ENCODE measurements at regions not wholly inside any gene's neighbourhood (a gene's known extent, or its start where the extent isn't known, plus 50 kb on each side); places are given as distances from the start of the nearest gene placed in this dataset.
"Not testable (repeated sequence)": the region's sequence is repeated elsewhere in the genome, so short reads cannot be mapped to it uniquely, and the experiment has no call there.

DNA sequence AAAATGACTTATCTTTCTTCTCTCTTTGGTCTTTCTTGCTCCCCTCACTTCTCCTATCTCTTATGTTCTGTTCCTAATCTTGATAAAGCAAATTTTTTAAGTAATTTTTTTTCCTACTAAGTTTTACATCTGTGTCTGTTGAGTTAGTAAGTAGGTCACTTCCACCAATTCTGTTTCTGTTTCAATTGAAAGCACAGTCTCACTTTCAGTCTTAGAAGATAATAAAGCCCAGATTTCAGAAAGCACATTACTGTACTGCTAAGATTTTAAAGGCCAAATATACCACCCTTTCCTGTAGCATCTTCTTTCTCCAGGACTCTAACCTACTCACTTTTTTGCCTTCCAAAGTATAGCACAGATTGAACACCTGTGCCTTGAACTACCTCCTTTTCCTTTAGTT, 866.1 kb upstream of the ADGRB3 start:
- TF ChIP-seq, protein P1, sequence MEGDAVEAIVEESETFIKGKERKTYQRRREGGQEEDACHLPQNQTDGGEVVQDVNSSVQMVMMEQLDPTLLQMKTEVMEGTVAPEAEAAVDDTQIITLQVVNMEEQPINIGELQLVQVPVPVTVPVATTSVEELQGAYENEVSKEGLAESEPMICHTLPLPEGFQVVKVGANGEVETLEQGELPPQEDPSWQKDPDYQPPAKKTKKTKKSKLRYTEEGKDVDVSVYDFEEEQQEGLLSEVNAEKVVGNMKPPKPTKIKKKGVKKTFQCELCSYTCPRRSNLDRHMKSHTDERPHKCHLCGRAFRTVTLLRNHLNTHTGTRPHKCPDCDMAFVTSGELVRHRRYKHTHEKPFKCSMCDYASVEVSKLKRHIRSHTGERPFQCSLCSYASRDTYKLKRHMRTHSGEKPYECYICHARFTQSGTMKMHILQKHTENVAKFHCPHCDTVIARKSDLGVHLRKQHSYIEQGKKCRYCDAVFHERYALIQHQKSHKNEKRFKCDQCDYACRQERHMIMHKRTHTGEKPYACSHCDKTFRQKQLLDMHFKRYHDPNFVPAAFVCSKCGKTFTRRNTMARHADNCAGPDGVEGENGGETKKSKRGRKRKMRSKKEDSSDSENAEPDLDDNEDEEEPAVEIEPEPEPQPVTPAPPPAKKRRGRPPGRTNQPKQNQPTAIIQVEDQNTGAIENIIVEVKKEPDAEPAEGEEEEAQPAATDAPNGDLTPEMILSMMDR (IDR thresholded peaks at IDR 0.05; ENCODE audit: low read length, missing control alignments): no peak
- DNase-seq (ENCODE audit: low read depth): no peak
- H3K4me3 ChIP-seq (replicated peaks; ENCODE audit: low read depth, low read length): no peak overlapping the region

DNA sequence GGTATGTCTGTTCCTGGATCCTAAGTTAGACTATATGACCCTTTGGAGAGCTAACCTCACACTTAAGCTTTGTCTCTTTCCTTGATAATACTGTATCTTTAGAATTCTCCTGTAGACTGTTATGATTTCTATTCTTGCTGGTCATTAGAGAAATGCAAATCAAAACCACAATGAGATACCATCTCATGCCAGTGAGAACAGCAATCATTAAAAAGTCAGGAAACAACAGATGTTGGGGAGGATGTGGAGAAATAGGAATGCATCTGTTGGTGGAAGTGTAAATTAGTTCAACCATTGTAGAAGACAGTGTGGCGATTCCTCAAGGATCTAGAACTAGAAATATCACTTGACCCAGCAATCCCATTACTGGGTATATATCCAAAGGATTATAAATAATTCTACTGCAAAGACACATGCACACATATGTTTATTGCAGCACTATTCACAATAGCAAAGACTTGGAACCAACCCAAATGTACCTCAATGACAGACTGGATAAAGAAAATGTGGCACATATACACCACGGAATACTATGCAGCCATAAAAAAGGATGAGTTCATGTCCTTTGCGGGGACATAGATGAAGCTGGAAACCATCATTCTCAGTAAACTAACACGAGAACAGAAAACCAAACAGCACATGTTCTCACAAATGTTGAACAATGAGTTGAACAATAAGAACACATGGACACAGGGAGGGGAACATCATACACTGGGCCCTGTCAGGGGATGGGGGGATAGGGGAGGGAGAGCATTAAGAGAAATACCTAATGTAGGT, 867.8 kb upstream of the ADGRB3 start:
- H3K4me3 ChIP-seq (replicated peaks; ENCODE audit: low read depth, low read length); DNase-seq (ENCODE audit: low read depth): not testable (repeated sequence)

DNA sequence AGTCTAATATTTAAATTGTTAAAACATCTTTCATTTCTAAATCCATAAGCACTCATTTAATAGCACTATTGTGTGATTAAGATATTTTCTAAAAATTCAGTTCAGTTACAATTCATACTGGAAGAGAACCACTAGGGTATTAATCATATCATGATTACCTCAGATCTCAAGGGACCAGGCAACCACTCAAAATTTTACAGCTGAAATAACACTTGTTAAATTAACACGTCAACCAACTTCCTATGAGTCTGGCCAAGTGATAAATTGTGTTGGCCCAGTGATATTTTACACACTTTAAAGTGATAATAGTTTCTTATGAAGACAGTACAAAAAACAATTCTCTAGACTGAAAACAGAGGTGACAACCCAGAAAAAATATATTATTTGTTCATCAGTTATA, 869.0 kb upstream of the ADGRB3 start:
- peak; percentile 73 for DNase-seq (ENCODE audit: low read depth)
- TF ChIP-seq, protein P1 (IDR thresholded peaks at IDR 0.05; ENCODE audit: low read length, missing control alignments): no peak

DNA sequence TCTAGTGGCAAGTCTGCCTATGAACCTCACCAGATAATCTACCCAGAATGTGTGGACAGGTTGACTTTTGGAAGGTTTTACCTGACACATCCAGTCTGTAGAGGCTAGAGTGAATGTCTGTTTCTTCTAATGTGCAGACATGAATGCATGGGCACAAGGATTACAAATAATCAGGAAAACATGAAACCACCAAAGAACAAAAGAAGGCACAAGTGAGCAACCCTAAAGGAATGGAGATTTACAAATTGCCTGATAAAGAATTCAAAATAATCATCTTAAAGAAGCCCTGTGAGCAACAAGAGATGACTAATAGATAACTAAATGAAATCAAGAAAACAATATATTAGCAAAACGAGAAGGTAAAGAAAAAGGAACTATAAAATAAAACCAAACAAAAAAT, 876.1 kb upstream of the ADGRB3 start:
- DNase-seq (ENCODE audit: low read depth): peak; percentile 25
- TF ChIP-seq, protein P1 (IDR thresholded peaks at IDR 0.05; ENCODE audit: low read length, missing control alignments): no peak
- H3K4me3 ChIP-seq (replicated peaks; ENCODE audit: low read depth, low read length): no peak overlapping the region

More for the DNA sequence above, 869.0 kb upstream of the ADGRB3 start:
- H3K4me3 ChIP-seq (replicated peaks; ENCODE audit: low read depth, low read length): no peak overlapping the region

DNA sequence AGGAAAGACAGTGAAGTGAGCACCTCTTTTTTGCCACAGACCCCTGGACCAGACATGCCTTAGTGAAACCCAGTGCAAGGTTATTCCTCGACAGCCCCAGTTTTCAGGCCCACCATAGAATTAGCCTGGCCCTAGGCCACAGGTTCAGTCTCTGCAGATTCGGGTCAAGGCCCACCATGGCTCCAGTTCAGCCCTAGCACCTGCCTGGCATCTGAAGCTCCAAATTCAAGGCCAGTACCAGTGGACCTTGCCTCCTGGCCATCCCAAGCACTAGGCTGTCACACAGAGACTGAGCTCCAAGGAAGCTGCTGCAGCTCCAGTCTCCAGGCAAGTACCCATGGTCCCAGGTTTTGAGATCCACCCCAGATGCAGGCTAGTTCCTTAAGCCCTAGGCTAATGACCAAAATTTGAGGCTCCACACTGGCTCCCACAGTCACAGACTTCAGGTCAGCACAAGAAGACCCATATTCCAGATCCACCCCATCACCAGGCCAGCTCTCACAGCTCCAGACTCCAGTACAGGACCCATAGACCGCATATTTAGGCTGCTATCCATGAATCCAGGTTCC, 877.5 kb upstream of the ADGRB3 start:
- no peak for DNase-seq (ENCODE audit: low read depth)
- H3K4me3 ChIP-seq (replicated peaks; ENCODE audit: low read depth, low read length): no peak overlapping the region
- TF ChIP-seq, protein P1 (IDR thresholded peaks at IDR 0.05; ENCODE audit: low read length, missing control alignments): no peak

DNA sequence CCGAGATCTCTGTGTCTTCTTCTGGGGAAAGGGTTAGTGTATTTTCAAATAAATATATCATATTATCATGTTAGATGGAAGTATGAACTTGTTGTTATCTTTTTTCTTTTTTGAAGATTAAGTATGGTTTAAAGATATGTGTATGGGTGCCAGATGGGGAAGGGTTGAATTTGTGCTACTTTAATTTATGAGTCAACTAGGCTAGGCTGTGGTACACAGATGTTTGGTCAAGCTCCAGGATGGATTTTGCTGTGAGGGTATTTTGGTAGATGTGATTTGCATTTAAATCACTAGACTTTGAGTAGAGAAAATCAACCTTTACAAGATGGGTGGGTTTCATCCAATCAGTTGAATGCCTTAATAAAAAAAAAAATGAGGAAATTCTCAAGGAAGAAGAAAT, 886.6 kb upstream of the ADGRB3 start:
- H3K4me3 ChIP-seq (replicated peaks; ENCODE audit: low read depth, low read length): no peak overlapping the region
- no peak for DNase-seq (ENCODE audit: low read depth)
- TF ChIP-seq, protein P1 (IDR thresholded peaks at IDR 0.05; ENCODE audit: low read length, missing control alignments): no peak

DNA sequence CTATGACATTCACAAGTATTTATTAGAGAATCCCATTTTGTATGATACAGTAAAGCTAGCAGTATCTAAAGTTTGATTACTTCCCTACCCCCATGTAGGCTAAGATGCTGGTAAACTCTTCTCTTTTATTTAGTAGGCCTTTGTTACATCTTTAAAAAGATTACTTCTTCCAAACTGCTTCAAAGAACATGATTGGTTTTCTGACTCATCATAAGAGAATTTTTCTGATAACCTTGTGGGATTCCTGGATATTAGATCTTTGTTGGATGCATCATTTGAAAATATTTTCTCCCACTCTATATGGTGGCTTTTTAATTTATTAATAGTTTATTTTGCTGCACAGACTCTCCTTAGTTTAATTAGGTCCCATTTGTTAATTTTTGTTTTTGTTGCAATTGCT, 898.3 kb upstream of the ADGRB3 start:
- peak; percentile 14 for DNase-seq (ENCODE audit: low read depth)
- no peak overlapping the region for H3K4me3 ChIP-seq (replicated peaks; ENCODE audit: low read depth, low read length)
- TF ChIP-seq, protein P1 (IDR thresholded peaks at IDR 0.05; ENCODE audit: low read length, missing control alignments): no peak

Measured in fibroblast of pulmonary artery (primary cell).